NCI-H1105 (cell line): ENCODE measurements at regions not wholly inside any gene's neighbourhood (a gene's known extent, or its start where the extent isn't known, plus 50 kb on each side); places are given as distances from the start of the nearest gene placed in this dataset.
"Not testable (repeated sequence)": the region's sequence is repeated elsewhere in the genome, so short reads cannot be mapped to it uniquely, and the experiment has no call there.

Source experiments
- DNase-seq: peaks from one replicate; lab custom pipeline; 2025; lab: John Stamatoyannopoulos, UW

DNA sequence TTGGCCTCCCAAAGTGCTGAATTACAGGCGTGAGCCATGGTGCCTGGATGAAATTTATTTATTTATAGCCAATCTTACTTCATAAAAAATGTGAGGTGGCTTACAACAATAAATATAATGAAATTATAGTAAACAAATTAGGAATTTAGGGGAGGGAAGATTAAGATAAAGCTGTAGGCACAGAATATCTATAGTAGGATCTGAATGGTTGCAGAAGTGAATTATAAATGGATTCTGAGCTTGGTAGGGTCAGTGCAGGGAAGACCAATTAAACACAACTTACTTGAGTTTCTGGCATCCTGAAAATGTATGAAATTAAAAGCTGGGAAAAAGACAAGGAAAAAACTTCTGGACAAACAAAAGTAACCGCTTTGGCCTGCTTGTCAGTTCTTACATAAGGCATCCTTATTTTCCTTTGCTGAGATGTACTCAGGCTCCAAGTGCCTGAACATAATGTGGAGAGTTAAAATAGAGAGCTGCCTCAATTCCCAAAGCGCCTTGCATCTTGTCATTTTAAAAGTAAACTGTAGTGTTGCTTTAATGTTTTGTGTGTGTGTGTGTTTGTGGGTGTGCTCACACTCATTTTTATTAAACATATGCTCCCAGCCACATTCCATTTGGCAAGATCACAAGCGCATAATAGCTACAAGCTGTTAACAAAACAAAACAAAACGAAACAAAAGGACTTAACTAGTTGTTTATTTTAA lies 247.3 kb downstream of the S1PR1 start:
- DNase-seq = no peak

- DNase-seq = no peak
Measured at GRCh38 chr1:101484689-101485338, 248.0 kb downstream of the S1PR1 start.

DNA sequence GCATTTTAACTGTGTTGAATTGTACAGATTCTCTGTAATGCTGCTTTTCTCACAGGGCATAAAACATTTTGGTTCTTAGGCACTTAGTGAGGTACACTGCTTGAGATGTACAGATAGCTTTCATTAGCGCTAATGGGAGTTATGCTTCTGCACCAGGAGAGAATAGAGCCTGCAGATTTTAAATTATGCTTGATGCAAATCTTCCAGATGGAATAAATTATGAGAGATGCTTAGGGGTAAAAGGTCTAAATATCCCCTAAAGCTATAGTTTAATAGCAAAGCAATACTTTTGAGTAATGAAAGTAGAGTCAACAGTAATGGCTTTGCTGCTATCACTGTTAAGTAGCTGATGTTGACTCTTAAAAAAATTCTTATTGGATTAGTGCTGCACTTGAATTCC lies 248.9 kb downstream of the S1PR1 start:
- DNase-seq = no peak

DNA sequence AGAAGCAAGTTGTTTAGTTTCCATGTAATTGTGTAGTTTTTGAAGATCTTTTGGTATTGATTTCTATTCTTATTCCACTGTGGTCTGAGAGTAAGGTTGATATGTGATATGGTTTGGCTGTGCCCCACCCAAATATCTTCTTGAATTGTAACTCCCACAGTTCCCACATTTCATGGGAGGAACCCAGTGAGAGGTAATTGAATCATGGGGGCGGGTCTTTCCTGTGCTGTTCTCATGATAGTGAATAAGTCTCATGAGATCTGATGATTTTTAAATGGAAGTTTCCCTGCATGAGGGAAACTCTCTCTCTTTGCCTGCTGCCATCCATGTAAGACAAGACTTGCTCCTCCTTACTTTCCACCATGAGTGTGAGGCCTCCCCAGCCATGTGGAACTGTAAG lies 255.3 kb downstream of the S1PR1 start:
- DNase-seq = not testable (repeated sequence)

- not testable (repeated sequence) for DNase-seq
Measured at GRCh38 chr1:101493920-101494319, 257.1 kb downstream of the S1PR1 start.

- no peak for DNase-seq
Measured at GRCh38 chr1:101496109-101496508, 259.3 kb downstream of the S1PR1 start.

GRCh38 chr1:101497881-101498559 lies 261.2 kb downstream of the S1PR1 start:
- DNase-seq = no peak

- not testable (repeated sequence) for DNase-seq
Measured at GRCh38 chr1:101504106-101504505, 267.3 kb downstream of the S1PR1 start.

DNA sequence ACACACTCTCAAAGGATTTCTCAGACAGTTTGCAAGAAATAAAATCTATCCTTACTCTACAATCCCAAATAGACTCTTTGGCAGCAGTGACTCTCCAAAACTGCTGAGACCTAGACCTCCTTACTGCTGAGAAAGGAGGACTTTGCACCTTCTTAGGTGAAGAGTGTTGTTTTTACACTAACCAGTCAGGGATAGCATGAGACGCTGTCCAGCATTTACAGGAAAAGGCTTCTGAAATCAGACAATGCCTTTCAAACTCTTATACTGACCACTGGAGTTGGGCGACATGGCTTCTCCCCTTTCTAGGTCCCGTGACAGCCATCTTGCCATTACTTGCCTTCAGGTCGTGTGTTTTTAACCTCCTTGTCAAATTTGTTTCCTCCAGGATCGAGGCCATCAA lies 268.4 kb downstream of the S1PR1 start:
- DNase-seq = not testable (repeated sequence)

DNA sequence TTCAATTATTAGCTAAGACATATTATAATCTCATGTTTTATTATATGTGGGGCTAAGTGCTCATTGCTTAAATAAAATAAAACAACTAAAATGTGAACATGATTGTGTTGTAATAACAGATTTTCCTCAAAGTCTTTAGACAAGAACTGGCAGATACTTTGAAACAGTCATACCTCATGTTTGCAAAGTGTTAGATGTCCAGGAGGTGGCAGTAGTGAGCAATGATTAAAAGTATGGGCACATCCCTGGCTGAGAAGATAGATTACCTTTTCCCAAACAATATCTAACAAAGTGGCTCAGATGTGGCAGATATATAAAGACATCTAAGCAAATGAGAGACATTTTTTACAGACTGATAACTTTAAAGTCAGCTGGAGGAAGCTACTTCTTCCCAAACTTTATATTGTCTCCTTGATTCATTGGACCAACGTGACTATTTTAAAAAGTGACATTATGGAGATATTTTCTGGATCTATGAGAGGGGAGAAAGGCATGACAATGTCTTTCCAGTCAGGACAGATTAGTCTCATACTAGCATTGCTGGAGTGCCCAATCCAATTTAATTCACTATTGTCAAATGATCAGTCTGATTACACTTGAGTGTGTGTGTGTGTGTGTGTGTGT lies 269.8 kb downstream of the S1PR1 start:
- peak; percentile 29 for DNase-seq

DNA sequence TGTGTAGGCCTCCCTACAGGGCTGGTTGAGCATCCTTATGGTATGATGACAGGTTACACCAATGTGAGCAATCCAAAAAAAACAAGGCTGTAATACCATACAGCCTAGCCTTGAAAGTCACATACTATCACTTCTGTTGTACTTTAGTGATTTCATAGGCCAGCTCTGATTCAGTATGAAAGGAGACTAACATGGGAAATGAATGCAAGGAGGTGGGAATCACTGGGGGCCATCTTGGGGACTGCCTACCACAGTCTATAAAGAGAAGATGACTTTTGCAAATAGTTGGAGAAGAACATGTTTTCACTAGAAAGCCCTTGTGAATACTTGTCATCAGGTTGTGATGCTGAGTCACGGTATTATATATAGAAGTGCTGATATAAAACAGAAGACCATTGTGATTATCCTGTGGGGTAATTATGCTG lies 270.7 kb downstream of the S1PR1 start:
- DNase-seq = no peak

DNA sequence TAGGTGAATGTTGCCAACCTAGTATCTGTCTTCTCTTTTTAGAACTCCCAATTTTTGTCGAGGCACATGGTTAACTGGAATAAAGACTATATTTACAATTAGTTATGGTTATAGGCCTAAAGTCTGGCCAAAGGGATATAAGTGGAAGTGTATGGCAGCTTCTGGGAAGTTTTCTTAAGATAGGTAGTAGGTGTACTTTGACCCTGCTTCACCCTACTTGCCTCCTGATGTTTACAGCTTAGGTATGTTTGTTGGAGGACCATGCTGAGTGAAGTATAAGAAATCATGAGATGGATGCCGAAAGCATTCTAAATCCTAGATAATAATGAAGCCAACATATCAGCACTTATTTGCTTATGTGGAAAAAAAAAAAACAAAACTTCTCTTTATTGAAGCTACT lies 272.1 kb downstream of the S1PR1 start:
- DNase-seq = no peak

DNA sequence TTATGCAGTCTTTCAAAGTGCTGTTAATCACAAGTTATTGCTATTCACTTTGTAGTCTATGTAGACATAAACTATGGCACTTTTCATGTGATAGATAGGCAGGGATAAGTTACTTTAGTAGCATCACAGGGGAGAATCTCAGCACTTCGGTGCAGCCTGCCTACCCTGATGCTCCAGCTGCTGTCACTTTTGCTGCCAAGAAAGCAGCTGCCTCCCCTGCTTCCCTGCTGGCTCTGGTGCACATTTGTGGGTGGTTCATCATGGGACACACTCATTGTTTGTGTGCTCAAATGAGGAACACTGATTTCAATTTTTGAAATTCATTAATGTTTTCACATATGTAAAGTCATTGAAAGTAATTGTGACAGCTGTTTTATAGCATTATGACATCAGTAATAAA lies 272.6 kb downstream of the S1PR1 start:
- no peak for DNase-seq

DNA sequence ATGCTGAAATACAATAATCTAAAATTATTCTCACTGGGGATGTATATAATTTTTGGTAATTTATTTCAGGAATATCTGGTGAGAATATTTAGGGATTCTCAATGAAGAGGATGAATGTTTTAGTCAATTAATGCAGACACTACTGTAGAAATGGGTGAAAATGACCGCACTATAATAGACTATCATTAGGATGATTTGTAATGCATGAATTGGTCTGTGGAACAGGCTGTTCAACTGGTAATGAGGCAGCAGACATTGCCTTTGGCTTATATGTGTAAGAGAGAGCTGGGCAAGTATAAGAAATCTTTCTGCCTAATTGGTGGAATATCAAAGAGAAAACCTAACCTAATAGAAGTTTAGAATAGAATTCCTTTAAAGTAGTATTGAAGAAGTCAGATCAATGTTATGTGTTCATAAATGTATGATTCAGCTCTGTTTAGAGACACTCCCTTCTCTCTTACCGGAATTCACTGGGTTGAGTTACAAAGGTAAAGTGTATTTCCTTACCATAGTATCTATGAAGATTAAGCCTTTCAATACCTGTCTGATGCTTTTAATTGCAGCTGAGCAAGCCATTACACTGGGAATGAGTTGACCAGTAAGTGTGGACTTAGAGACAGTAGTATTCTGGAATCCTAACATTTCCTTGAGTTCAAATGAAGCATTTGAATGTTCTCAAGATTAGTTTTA lies 274.5 kb downstream of the S1PR1 start:
- no peak for DNase-seq

GRCh38 chr1:101520302-101520701 lies 283.5 kb downstream of the S1PR1 start:
- DNase-seq = peak; percentile 66

DNA sequence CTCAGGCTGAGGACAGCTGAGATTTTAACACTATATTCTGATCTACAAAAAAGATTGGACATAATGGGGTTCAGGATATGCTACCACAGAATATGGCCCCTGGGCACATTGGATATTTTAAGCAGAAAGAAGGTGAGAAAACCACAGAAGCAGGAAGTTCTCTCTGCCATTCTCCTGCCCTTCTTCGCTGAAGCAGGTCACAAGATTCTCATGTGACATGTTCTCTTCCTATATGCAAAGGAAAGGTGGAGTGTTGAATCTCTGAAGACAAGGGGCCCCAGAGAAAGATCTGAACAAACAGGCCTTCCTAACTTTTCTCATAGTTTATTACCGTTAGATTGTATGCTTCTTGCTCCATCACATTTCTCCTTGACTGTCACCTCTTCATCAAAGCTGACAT lies 285.7 kb downstream of the S1PR1 start:
- DNase-seq = no peak

GRCh38 chr1:101526813-101527212 lies 290.0 kb downstream of the S1PR1 start:
- DNase-seq = peak; percentile 66

- DNase-seq = no peak
Measured at GRCh38 chr1:101532377-101532776, 295.6 kb downstream of the S1PR1 start.

- no peak for DNase-seq
Measured at GRCh38 chr1:101540161-101540560, 303.3 kb downstream of the S1PR1 start.

DNA sequence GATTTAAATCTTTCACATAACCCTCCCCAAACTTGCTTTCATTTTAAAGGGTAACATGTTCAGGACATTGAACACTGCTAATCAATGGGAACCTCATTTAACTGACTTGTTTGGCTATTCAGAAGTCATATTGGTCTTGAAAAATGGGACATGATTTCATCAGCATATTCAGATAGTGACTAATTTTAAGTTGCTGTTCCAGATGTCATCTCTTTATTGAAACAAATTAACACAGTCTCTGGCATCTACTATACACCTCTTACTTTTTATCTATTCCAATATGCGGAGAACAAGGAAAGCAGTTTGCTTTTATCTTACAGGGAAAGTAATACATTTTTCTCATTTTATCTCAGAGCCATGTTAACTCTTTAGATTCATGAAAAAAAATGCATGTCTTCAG lies 310.1 kb downstream of the S1PR1 start:
- DNase-seq = no peak

DNA sequence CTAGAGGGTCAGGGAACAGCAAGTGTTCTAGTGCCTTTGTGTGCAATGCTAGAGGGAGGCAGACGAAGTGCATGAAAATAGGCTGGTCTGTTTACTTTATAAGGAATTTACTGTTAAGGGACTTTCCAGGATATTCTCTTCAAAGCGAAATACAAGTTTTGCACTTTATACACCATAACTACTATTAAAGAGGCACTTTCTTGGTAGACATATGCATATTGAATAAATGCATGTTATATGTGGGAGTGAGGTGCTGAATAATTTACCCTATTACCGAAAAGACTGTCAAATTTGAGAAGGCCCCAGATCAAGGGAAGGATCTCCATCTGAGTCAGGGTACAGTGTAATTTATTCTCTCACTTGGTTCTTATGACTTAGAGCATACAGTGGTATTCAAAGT lies 310.5 kb downstream of the S1PR1 start:
- DNase-seq = no peak

- no peak for DNase-seq
Measured at GRCh38 chr1:101548376-101548775, 311.6 kb downstream of the S1PR1 start.
